CD8-positive, alpha-beta memory T cell (primary cell): ENCODE measurements at regions not wholly inside any gene's neighbourhood (a gene's known extent, or its start where the extent isn't known, plus 50 kb on each side); places are given as distances from the start of the nearest gene placed in this dataset.
A peak's percentile ranks its signal among the peaks of the same experiment; 100 is the strongest.

ENCODE experiments used
- CTCF ChIA-PET: fragments of 350-600 bp; sonication (Branson Sonifier 250); formaldehyde crosslinking; loops from one replicate; lab custom pipeline; 2021; ENCODE audit warnings: antibody characterized with exemption; lab: Charles Lee
- POLR2A ChIA-PET: fragments of 350-600 bp; sonication (Branson Sonifier 250); formaldehyde crosslinking; loops from one replicate; lab custom pipeline; 2021; ENCODE audit warnings: antibody characterized with exemption; lab: Charles Lee
- DNase-seq, 5 donors: peaks; one replicate each; pipeline versions ENCODE4 v3.0.0 to v3.0.0-alpha.2; 2020 to 2022; ENCODE audit warnings: mixed read lengths in 1 of 5
- H3K27ac ChIP-seq: one replicate; pipeline ENCODE4 v1.7.0; 2013; ENCODE audit warnings: low read depth, mild to moderate bottlenecking, low read length, moderate library complexity
- H3K27me3 ChIP-seq: 2 replicates; pipeline ENCODE4 v1.7.0; 2013; ENCODE audit warnings: low read length, mild to moderate bottlenecking; ENCODE audit not compliant: insufficient read depth, poor library complexity, severe bottlenecking
- H3K36me3 ChIP-seq: 2 replicates; pipeline ENCODE4 v1.7.0; 2013; ENCODE audit warnings: mild to moderate bottlenecking, low read length, moderate library complexity; ENCODE audit not compliant: insufficient read depth
- H3K4me1 ChIP-seq: 2 replicates; pipeline ENCODE4 v1.7.0; 2013; ENCODE audit warnings: mild to moderate bottlenecking, low read length, moderate library complexity; ENCODE audit not compliant: insufficient read depth
- H3K4me3 ChIP-seq: 2 replicates; pipeline ENCODE4 v1.7.0; 2013; ENCODE audit warnings: mild to moderate bottlenecking, low read length
- H3K9me3 ChIP-seq: 2 replicates; pipeline ENCODE4 v1.7.0; 2013; ENCODE audit warnings: mild to moderate bottlenecking, low read length
- H3K27ac Mint-ChIP-seq, 8 donors: one replicate each; pipeline ENCODE4 v1.8.0; 2020 to 2021; ENCODE audit warnings: mixed read lengths in 8 of 8, mild to moderate bottlenecking in 6 of 8, inconsistent platforms in 3 of 8, moderate library complexity in 3 of 8
- H3K27me3 Mint-ChIP-seq, 2 donors: one replicate each; pipeline ENCODE4 v1.8.0; 2020 to 2021; ENCODE audit warnings: mixed read lengths in 2 of 2, mild to moderate bottlenecking in 1 of 2, moderate library complexity in 1 of 2
- H3K36me3 Mint-ChIP-seq, 3 donors: one replicate each; pipeline ENCODE4 v1.8.0; 2020 to 2021; ENCODE audit warnings: mixed read lengths in 3 of 3, inconsistent platforms in 1 of 3, mild to moderate bottlenecking in 1 of 3
- H3K4me1 Mint-ChIP-seq, 3 donors: one replicate each; pipeline ENCODE4 v1.8.0; 2020 to 2021; ENCODE audit warnings: mixed read lengths in 3 of 3, inconsistent platforms in 1 of 3, mild to moderate bottlenecking in 1 of 3
- H3K4me3 Mint-ChIP-seq, 7 donors: one replicate each; pipeline ENCODE4 v1.8.0; 2020 to 2021; ENCODE audit warnings: mixed read lengths in 7 of 7, mild to moderate bottlenecking in 6 of 7, moderate library complexity in 4 of 7, inconsistent platforms in 2 of 7
- H3K9me3 Mint-ChIP-seq, 5 donors: one replicate each; pipeline ENCODE4 v1.8.0; 2020 to 2022; ENCODE audit warnings: mixed read lengths in 5 of 5, mild to moderate bottlenecking in 3 of 5, moderate library complexity in 2 of 5, inconsistent platforms in 1 of 5

- no peak overlapping the region for H3K4me3 Mint-ChIP-seq
- no peak for DNase-seq
- H3K4me1 ChIP-seq = no peaks in the 10 kb centered on the region
- H3K36me3 Mint-ChIP-seq = no peaks in the 10 kb centered on the region
- no peak overlapping the region for H3K4me3 ChIP-seq
- H3K27me3 ChIP-seq = no peaks in the 10 kb centered on the region
- no peaks in the 10 kb centered on the region for H3K36me3 ChIP-seq
- peaks cover 2 to 7% (median 4%) of the 10 kb centered on the region in 5 donors for H3K9me3 Mint-ChIP-seq
- H3K4me1 Mint-ChIP-seq = no peaks in the 10 kb centered on the region
- H3K27ac ChIP-seq = no peak overlapping the region
- peaks cover 18 to 44% of the 10 kb centered on the region in 2 donors for H3K27me3 Mint-ChIP-seq
- no peaks in the 10 kb centered on the region for H3K9me3 ChIP-seq
- POLR2A ChIA-PET = no interaction called here
- no peak overlapping the region for H3K27ac Mint-ChIP-seq
- CTCF ChIA-PET = no interaction called here
These were observed 76.8 kb downstream of the ACKR3 start for GRCh38 chr2:236646441-236646840.

DNA sequence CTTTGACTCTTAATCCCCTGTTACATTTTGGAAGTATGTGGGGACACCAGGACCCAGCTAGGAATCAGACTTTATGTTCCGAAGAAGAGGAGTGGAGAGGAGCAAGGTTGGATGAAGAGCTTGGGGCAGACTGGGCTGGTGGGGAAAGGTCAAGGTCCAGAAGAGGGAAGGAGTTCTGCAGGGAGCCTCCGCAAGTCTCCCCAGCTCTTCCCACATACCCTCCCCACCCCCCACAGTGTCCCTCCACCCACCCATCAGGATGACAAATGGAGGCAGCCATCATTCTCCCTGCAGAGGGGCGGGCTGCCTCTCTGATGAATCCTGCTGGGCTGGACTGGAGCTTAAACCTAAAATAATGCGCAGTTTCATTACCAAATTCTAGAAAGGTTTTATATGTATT, 77.2 kb downstream of the ACKR3 start:
- no peaks in the 10 kb centered on the region for H3K36me3 ChIP-seq
- H3K4me1 ChIP-seq = no peaks in the 10 kb centered on the region
- no peak overlapping the region for H3K27ac ChIP-seq
- CTCF ChIA-PET = no interaction called here
- Mint-ChIP-seq H3K4me1 (no peaks in the 10 kb centered on the region), H3K27ac (no peak overlapping the region), H3K27me3 (peaks cover 16 to 43% of the 10 kb centered on the region in 2 donors), H3K4me3 (no peak overlapping the region), H3K36me3 (no peaks in the 10 kb centered on the region), H3K9me3 (peaks cover 2 to 7% (median 4%) of the 10 kb centered on the region in 5 donors)
- no peaks in the 10 kb centered on the region for H3K9me3 ChIP-seq
- no peaks in the 10 kb centered on the region for H3K27me3 ChIP-seq
- DNase-seq = no peak
- POLR2A ChIA-PET = no interaction called here
- H3K4me3 ChIP-seq = no peak overlapping the region

GRCh38 chr2:236647621-236648020, 78.0 kb downstream of the ACKR3 start:
- Mint-ChIP-seq H3K27ac (no peak overlapping the region), H3K9me3 (peaks cover 2 to 7% (median 4%) of the 10 kb centered on the region in 5 donors), H3K4me3 (no peak overlapping the region), H3K36me3 (no peaks in the 10 kb centered on the region), H3K27me3 (peaks cover 14 to 42% of the 10 kb centered on the region in 2 donors), H3K4me1 (no peaks in the 10 kb centered on the region)
- Histone ChIP-seq H3K36me3 (no peaks in the 10 kb centered on the region), H3K27ac (no peak overlapping the region), H3K27me3 (no peaks in the 10 kb centered on the region), H3K4me3 (no peak overlapping the region), H3K9me3 (no peaks in the 10 kb centered on the region), H3K4me1 (no peaks in the 10 kb centered on the region)
- DNase-seq = no peak
- POLR2A ChIA-PET = no interaction called here
- CTCF ChIA-PET = no interaction called here

DNA sequence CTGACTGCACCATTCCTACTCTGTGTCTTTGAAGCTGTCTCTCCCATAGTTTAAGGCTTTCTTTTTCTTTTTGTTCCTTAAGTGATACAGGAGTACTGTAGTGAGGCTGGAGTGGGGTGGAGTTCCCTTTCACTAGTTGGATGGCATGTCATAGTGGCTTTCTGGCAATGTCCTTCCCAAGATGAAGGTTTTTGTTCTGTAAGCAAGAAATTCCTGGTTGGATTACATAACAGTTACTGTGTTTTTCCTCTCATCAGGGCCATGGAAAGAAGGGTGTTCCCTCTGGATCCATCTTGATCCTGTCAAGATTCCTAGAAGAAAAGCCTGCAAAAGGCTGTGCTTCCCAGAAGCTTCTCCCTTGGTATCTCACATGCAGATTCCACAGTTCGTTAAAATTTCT, 84.2 kb downstream of the ACKR3 start:
- POLR2A ChIA-PET = no interaction called here
- no peak for DNase-seq
- H3K9me3 Mint-ChIP-seq = peaks cover 0 to 7% (median 4%) of the 10 kb centered on the region in 5 donors

GRCh38 chr2:236654496-236654895, 84.9 kb downstream of the ACKR3 start:
- H3K4me3 Mint-ChIP-seq = no peak overlapping the region
- Histone ChIP-seq H3K36me3 (no peaks in the 10 kb centered on the region), H3K27me3 (peaks cover 6% of the 10 kb centered on the region), H3K4me3 (no peak overlapping the region), H3K4me1 (no peaks in the 10 kb centered on the region), H3K27ac (no peak overlapping the region), H3K9me3 (no peaks in the 10 kb centered on the region)
- peaks cover 0 to 7% (median 4%) of the 10 kb centered on the region in 5 donors for H3K9me3 Mint-ChIP-seq
- no peak for DNase-seq
- ChIA-PET CTCF (no interaction called here), POLR2A (no interaction called here)
- H3K4me1 Mint-ChIP-seq = no peaks in the 10 kb centered on the region
- peaks cover 10 to 54% of the 10 kb centered on the region in 2 donors for H3K27me3 Mint-ChIP-seq
- no peaks in the 10 kb centered on the region for H3K36me3 Mint-ChIP-seq
- no peak overlapping the region for H3K27ac Mint-ChIP-seq

More for the DNA sequence above, 84.2 kb downstream of the ACKR3 start:
- no peak overlapping the region for H3K4me3 ChIP-seq
- Mint-ChIP-seq H3K4me1 (no peaks in the 10 kb centered on the region), H3K4me3 (no peak overlapping the region), H3K27me3 (peaks cover 10 to 50% of the 10 kb centered on the region in 2 donors), H3K36me3 (no peaks in the 10 kb centered on the region), H3K27ac (no peak overlapping the region)
- no peak overlapping the region for H3K27ac ChIP-seq
- H3K4me1 ChIP-seq = no peaks in the 10 kb centered on the region
- no peaks in the 10 kb centered on the region for H3K36me3 ChIP-seq
- H3K27me3 ChIP-seq = peaks cover 6% of the 10 kb centered on the region
- no peaks in the 10 kb centered on the region for H3K9me3 ChIP-seq
- CTCF ChIA-PET = no interaction called here

GRCh38 chr2:236656166-236656565, 86.5 kb downstream of the ACKR3 start:
- Mint-ChIP-seq H3K9me3 (no peaks in the 10 kb centered on the region), H3K36me3 (no peaks in the 10 kb centered on the region), H3K27me3 (peaks cover 15 to 61% of the 10 kb centered on the region in 2 donors), H3K27ac (no peak overlapping the region), H3K4me1 (no peaks in the 10 kb centered on the region), H3K4me3 (no peak overlapping the region)
- ChIA-PET CTCF (no interaction called here), POLR2A (no interaction called here)
- no peak overlapping the region for H3K27ac ChIP-seq
- no peak for DNase-seq
- H3K36me3 ChIP-seq = no peaks in the 10 kb centered on the region
- H3K4me1 ChIP-seq = no peaks in the 10 kb centered on the region
- H3K9me3 ChIP-seq = no peaks in the 10 kb centered on the region
- H3K4me3 ChIP-seq = no peak overlapping the region
- peaks cover 6% of the 10 kb centered on the region for H3K27me3 ChIP-seq

DNA sequence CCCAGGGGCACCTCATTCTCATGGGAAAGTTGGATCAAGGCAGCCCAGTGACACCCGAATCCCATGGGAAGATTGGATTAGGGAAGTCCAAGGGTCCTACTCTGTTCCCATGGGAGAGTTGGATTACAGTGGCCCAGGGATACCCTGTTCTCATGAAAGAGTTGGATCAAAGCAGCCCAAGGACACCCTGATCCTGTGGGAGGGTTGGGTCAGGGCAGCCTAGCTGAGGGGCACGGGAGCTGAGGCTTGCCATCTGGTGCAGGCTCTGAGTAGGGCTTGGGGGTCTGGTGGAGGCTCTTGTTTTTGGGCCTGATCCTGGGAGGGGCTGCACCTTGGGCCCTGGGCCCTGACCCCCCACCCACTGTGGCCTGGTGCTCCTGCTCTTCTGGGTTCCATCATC, 87.1 kb downstream of the ACKR3 start:
- no peak overlapping the region for H3K27ac Mint-ChIP-seq
- Histone ChIP-seq H3K27me3 (peaks cover 6% of the 10 kb centered on the region), H3K27ac (no peak overlapping the region), H3K36me3 (no peaks in the 10 kb centered on the region), H3K4me3 (no peak overlapping the region), H3K4me1 (no peaks in the 10 kb centered on the region), H3K9me3 (no peaks in the 10 kb centered on the region)
- H3K36me3 Mint-ChIP-seq = no peaks in the 10 kb centered on the region
- H3K4me3 Mint-ChIP-seq = no peak overlapping the region
- ChIA-PET CTCF (no interaction called here), POLR2A (no interaction called here)
- no peak for DNase-seq
- no peaks in the 10 kb centered on the region for H3K9me3 Mint-ChIP-seq
- H3K4me1 Mint-ChIP-seq = no peaks in the 10 kb centered on the region
- H3K27me3 Mint-ChIP-seq = peaks cover 20 to 65% of the 10 kb centered on the region in 2 donors

- H3K27ac ChIP-seq = no peak overlapping the region
- Mint-ChIP-seq H3K4me3 (no peak overlapping the region), H3K9me3 (no peaks in the 10 kb centered on the region), H3K27ac (no peak overlapping the region), H3K36me3 (no peaks in the 10 kb centered on the region), H3K4me1 (no peaks in the 10 kb centered on the region), H3K27me3 (peaks cover 20 to 65% of the 10 kb centered on the region in 2 donors)
- ChIA-PET CTCF (no interaction called here), POLR2A (no interaction called here)
- no peaks in the 10 kb centered on the region for H3K36me3 ChIP-seq
- no peaks in the 10 kb centered on the region for H3K9me3 ChIP-seq
- H3K4me1 ChIP-seq = no peaks in the 10 kb centered on the region
- H3K27me3 ChIP-seq = peaks cover 6% of the 10 kb centered on the region
- DNase-seq = no peak
- H3K4me3 ChIP-seq = no peak overlapping the region
These were observed 87.6 kb downstream of the ACKR3 start for GRCh38 chr2:236657215-236657614.

- H3K27ac Mint-ChIP-seq = no peak overlapping the region
- ChIA-PET POLR2A (no interaction called here), CTCF (no interaction called here)
- Histone ChIP-seq H3K27me3 (peaks cover 6% of the 10 kb centered on the region), H3K9me3 (no peaks in the 10 kb centered on the region), H3K36me3 (no peaks in the 10 kb centered on the region), H3K4me1 (no peaks in the 10 kb centered on the region), H3K27ac (no peak overlapping the region), H3K4me3 (no peak overlapping the region)
- H3K9me3 Mint-ChIP-seq = no peaks in the 10 kb centered on the region
- no peaks in the 10 kb centered on the region for H3K4me1 Mint-ChIP-seq
- no peaks in the 10 kb centered on the region for H3K36me3 Mint-ChIP-seq
- peaks cover 20 to 68% of the 10 kb centered on the region in 2 donors for H3K27me3 Mint-ChIP-seq
- peak overlapping the region in 1 of 7 donors; percentile 21 for H3K4me3 Mint-ChIP-seq
- no peak for DNase-seq
These were observed 88.2 kb downstream of the ACKR3 start for GRCh38 chr2:236657801-236658200.
